DND-41 (cell line): ENCODE measurements at regions not wholly inside any gene's neighbourhood (a gene's known extent, or its start where the extent isn't known, plus 50 kb on each side); places are given as distances from the start of the nearest gene placed in this dataset.

Source experiments
- ATAC-seq: fragments of 200-7000 bp; cut with Tn5 transposase; 3 replicates; pipeline ENCODE4 v1.9.1; 2021; ENCODE audit warnings: low read depth; ENCODE audit not compliant: insufficient read depth
- DNase-seq: peaks from one replicate; pipeline ENCODE4 v3.0.0-alpha.2; 2020
- H2AFZ ChIP-seq: 2 replicates; pipeline ENCODE4 v1.6.0; 2012; ENCODE audit warnings: low read depth, low read length
- H3K27ac ChIP-seq: 2 replicates; pipeline ENCODE4 v1.5.1; 2012; ENCODE audit warnings: low read length, inconsistent platforms
- H3K27me3 ChIP-seq: fragments of 200-600 bp; sonication (generic); 2 replicates; pipeline ENCODE4 v1.6.0; 2012; ENCODE audit warnings: low read length, mild to moderate bottlenecking, inconsistent platforms; ENCODE audit not compliant: insufficient read depth, poor library complexity
- H3K36me3 ChIP-seq: 2 replicates; pipeline ENCODE4 v1.5.1; 2012; ENCODE audit warnings: low read length, inconsistent platforms; ENCODE audit not compliant: insufficient read depth
- H3K4me1 ChIP-seq: 2 replicates; pipeline ENCODE4 v1.5.1; 2012; ENCODE audit warnings: mild to moderate bottlenecking, low read length; ENCODE audit not compliant: insufficient read depth
- H3K4me2 ChIP-seq: 2 replicates; pipeline ENCODE4 v1.6.0; 2012; ENCODE audit warnings: mild to moderate bottlenecking, moderate library complexity, low read length, inconsistent platforms; ENCODE audit not compliant: insufficient read depth
- H3K4me3 ChIP-seq, 2 experiments: fragments of 200-600 bp in 1 of 2; shearing (Covaris generic) in 1 of 2; 2 replicates each; pipeline ENCODE4 v1.5.1; 2012 to 2016; ENCODE audit warnings: inconsistent platforms in 2 of 2, low read length in 2 of 2, mild to moderate bottlenecking in 2 of 2, low read depth in 1 of 2, moderate library complexity in 1 of 2
- H3K79me2 ChIP-seq: 2 replicates; pipeline ENCODE4 v1.6.0; 2012; ENCODE audit warnings: low read length, inconsistent platforms; ENCODE audit not compliant: insufficient read depth
- H3K9ac ChIP-seq: 2 replicates; pipeline ENCODE4 v1.6.0; 2012; ENCODE audit warnings: low read depth, mild to moderate bottlenecking, inconsistent platforms, low read length, moderate library complexity
- H3K9me3 ChIP-seq: 2 replicates; pipeline ENCODE4 v1.5.1; 2012; ENCODE audit warnings: low read length, moderate library complexity, mild to moderate bottlenecking, inconsistent platforms; ENCODE audit not compliant: insufficient read depth, severe bottlenecking
- H4K20me1 ChIP-seq: 2 replicates; pipeline ENCODE4 v1.6.0; 2012; ENCODE audit warnings: low read length; ENCODE audit not compliant: insufficient read depth
- EZH2 ChIP-seq: IDR thresholded peaks from 3 replicates; pipeline ENCODE4 v1.6.1; 2012; ENCODE audit warnings: borderline replicate concordance, low read depth, mild to moderate bottlenecking, moderate library complexity, low read length, inconsistent platforms; ENCODE audit not compliant: severe bottlenecking
- TF ChIP-seq, protein P1 (sequence below): IDR thresholded peaks from 2 replicates; pipeline ENCODE4 v1.5.1; 2012; ENCODE audit warnings: borderline replicate concordance, low read length, moderate library complexity, mild to moderate bottlenecking; ENCODE audit not compliant: poor library complexity, severe bottlenecking; ENCODE audit errors: extremely low read depth

- Histone ChIP-seq H3K79me2 (no peaks in the 10 kb centered on the region), H3K27ac (no peak overlapping the region), H3K9ac (no peak overlapping the region), H3K36me3 (no peaks in the 10 kb centered on the region), H3K4me3 (no peak overlapping the region), H2AFZ (no peak overlapping the region), H3K4me2 (no peak overlapping the region), H3K27me3 (no peaks in the 10 kb centered on the region), H3K9me3 (no peaks in the 10 kb centered on the region), H3K4me1 (no peaks in the 10 kb centered on the region), H4K20me1 (no peaks in the 10 kb centered on the region)
- TF ChIP-seq, protein P1, sequence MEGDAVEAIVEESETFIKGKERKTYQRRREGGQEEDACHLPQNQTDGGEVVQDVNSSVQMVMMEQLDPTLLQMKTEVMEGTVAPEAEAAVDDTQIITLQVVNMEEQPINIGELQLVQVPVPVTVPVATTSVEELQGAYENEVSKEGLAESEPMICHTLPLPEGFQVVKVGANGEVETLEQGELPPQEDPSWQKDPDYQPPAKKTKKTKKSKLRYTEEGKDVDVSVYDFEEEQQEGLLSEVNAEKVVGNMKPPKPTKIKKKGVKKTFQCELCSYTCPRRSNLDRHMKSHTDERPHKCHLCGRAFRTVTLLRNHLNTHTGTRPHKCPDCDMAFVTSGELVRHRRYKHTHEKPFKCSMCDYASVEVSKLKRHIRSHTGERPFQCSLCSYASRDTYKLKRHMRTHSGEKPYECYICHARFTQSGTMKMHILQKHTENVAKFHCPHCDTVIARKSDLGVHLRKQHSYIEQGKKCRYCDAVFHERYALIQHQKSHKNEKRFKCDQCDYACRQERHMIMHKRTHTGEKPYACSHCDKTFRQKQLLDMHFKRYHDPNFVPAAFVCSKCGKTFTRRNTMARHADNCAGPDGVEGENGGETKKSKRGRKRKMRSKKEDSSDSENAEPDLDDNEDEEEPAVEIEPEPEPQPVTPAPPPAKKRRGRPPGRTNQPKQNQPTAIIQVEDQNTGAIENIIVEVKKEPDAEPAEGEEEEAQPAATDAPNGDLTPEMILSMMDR: no peak
- TF ChIP-seq EZH2: no peak
- ATAC-seq (no peak), DNase-seq (no peak)
Measured at GRCh38 chr6:139776041-139776440, 401.6 kb upstream of the CITED2 start.

DNA sequence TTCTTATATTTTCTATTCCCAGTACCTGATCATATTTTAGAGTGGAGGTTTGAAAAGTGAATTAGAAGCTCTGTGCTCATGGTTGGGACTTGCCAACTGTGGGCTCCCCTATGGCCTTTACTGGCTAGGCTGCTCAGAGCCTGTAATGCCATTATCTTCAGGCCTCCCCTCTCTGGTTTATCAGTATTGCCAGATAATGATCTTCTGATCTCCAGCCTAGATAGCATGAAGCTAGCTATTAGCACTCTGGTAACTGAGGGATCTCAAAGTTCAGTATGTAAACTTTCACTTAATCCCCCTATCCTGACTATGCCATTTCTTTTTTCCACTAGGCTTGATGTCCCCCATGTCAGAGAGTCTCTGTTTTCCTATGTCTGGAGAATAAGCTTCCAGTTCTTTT lies 393.7 kb upstream of the CITED2 start:
- H3K27me3 ChIP-seq: no peaks in the 10 kb centered on the region
- H3K4me1 ChIP-seq: no peaks in the 10 kb centered on the region
- no peaks in the 10 kb centered on the region for H3K36me3 ChIP-seq
- H3K27ac ChIP-seq: no peak overlapping the region
- H2AFZ ChIP-seq: no peak overlapping the region
- no peaks in the 10 kb centered on the region for H4K20me1 ChIP-seq
- no peaks in the 10 kb centered on the region for H3K79me2 ChIP-seq
- no peak overlapping the region for H3K4me2 ChIP-seq
- H3K4me3 ChIP-seq: no peak overlapping the region
- H3K9me3 ChIP-seq: no peaks in the 10 kb centered on the region
- TF ChIP-seq, protein P1: no peak
- TF ChIP-seq EZH2: no peak
- H3K9ac ChIP-seq: no peak overlapping the region
- DNase-seq (no peak), ATAC-seq (no peak)

DNA sequence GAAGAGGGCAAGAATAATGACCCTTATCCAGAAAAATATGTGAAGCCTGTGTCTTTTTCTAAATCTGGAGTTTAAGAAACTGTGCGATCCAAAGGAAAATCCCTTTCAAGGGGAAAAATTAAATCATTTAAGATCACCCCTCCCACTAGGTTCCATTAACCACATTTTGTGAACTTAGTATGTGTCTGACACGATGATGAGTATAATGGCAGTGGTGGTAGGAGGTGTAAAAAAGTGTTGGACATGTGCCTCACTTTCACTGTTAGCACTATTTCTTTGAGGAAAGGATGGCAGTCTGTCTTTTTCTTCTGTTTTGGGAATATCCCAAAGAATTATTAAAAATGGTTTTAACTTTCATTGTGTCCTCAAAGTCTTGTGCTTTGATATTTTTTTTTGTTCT lies 392.3 kb upstream of the CITED2 start:
- DNase-seq (no peak), ATAC-seq (no peak)
- Histone ChIP-seq H2AFZ (no peak overlapping the region), H3K4me1 (no peaks in the 10 kb centered on the region), H3K36me3 (no peaks in the 10 kb centered on the region), H3K9ac (no peak overlapping the region), H3K9me3 (no peaks in the 10 kb centered on the region), H3K4me3 (no peak overlapping the region), H3K4me2 (no peak overlapping the region), H3K27ac (no peak overlapping the region), H3K27me3 (no peaks in the 10 kb centered on the region), H4K20me1 (no peaks in the 10 kb centered on the region), H3K79me2 (no peaks in the 10 kb centered on the region)
- TF ChIP-seq, protein P1: no peak
- TF ChIP-seq EZH2: no peak

DNA sequence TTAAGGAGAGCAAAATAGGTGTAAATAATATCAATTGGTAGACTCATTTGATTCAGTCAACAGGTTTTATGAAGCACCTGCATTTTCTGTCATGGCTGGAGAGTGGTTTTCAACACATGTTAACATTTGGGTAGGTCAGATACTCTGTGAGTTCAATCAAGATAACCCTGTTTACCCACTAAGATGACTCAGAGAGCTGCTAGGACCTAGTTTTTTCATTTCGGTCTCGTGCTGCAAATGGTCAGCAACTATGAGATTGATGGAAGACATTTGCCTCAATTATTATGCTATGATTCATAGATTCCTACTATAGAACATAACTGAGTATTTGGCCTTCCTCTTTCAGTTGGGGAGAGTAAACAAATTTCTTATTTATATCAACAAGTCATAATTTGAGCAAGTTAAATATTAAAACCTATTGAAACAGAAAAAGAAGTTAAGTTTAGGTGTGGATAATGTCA lies 391.4 kb upstream of the CITED2 start:
- Histone ChIP-seq H3K4me2 (no peak overlapping the region), H3K9ac (no peak overlapping the region), H3K36me3 (no peaks in the 10 kb centered on the region), H2AFZ (no peak overlapping the region), H3K27me3 (no peaks in the 10 kb centered on the region), H3K27ac (no peak overlapping the region), H3K4me3 (no peak overlapping the region), H4K20me1 (no peaks in the 10 kb centered on the region), H3K9me3 (no peaks in the 10 kb centered on the region), H3K4me1 (no peaks in the 10 kb centered on the region), H3K79me2 (no peaks in the 10 kb centered on the region)
- no peak for ATAC-seq
- TF ChIP-seq, protein P1: no peak
- no peak for TF ChIP-seq EZH2
- DNase-seq: no peak
